GM10248 (cell line): ENCODE measurements at regions not wholly inside any gene's neighbourhood (a gene's known extent, or its start where the extent isn't known, plus 50 kb on each side); places are given as distances from the start of the nearest gene placed in this dataset.

Experiments used
- CTCF ChIA-PET: fragments of 300-600 bp; sonication (Branson Sonifier 250); formaldehyde crosslinking; extraction: SDS; loops from one replicate; lab custom pipeline; 2021; ENCODE audit warnings: antibody characterized with exemption; lab: Yijun Ruan, JAX
- POLR2A ChIA-PET: fragments of 350-650 bp; sonication (Branson Sonifier 250); formaldehyde crosslinking; extraction: SDS; loops from one replicate; lab custom pipeline; 2020; ENCODE audit warnings: antibody characterized with exemption; lab: Yijun Ruan, JAX
- DNase-seq: peaks from one replicate; pipeline ENCODE4 v3.0.0; 2012; ENCODE audit errors: extremely low spot score
- CTCF ChIP-seq: IDR thresholded peaks from 2 replicates; pipeline ENCODE4 v1.5.1; 2012; ENCODE audit warnings: mild to moderate bottlenecking, low read depth; ENCODE audit errors: extremely low read depth, missing control alignments, control extremely low read depth

GRCh38 chr15:46322753-46323152 lies 687.9 kb downstream of the SQOR start:
- ChIA-PET CTCF (interaction anchor here (2.5 to 7.9 kb wide), 2 partner anchors 9 to 12 kb away, joined by 8 to 49 read pairs; no protein-coding TSS in a partner anchor), POLR2A (no interaction called here)
- DNase-seq, result no peak
- TF ChIP-seq CTCF, result no peak

- POLR2A ChIA-PET, result no interaction called here
- TF ChIP-seq CTCF, result no peak
- CTCF ChIA-PET, result interaction anchor here (7.9 kb wide), 1 partner anchor 16 kb away, joined by 49 read pairs; no protein-coding TSS in a partner anchor
- no peak for DNase-seq
Observed at GRCh38 chr15:46326173-46326572, 691.3 kb downstream of the SQOR start.

GRCh38 chr15:46328821-46329220 lies 694.0 kb downstream of the SQOR start:
- CTCF ChIA-PET, result interaction anchor here (1.4 kb wide), 1 partner anchor 8 kb away, joined by 5 read pairs; no protein-coding TSS in a partner anchor
- DNase-seq, result no peak
- TF ChIP-seq CTCF, result no peak
- POLR2A ChIA-PET, result no interaction called here

- no peak for DNase-seq
- no peak for TF ChIP-seq CTCF
- POLR2A ChIA-PET, result no interaction called here
- CTCF ChIA-PET, result interaction anchor here (1.4 to 2.5 kb wide), 2 partner anchors 9 to 18 kb away, joined by 5 to 8 read pairs; no protein-coding TSS in a partner anchor
Observed at GRCh38 chr15:46329876-46330275, 695.0 kb downstream of the SQOR start.

- DNase-seq, result no peak
- ChIA-PET POLR2A (no interaction called here), CTCF (interaction anchor here (1.9 to 2.5 kb wide), 2 partner anchors 10 to 20 kb away, joined by 8 read pairs; no protein-coding TSS in a partner anchor)
- no peak for TF ChIP-seq CTCF
Observed at GRCh38 chr15:46331546-46331945, 696.7 kb downstream of the SQOR start.

GRCh38 chr15:46343196-46343935 lies 708.5 kb downstream of the SQOR start:
- CTCF ChIA-PET, result no interaction called here
- DNase-seq, result no peak
- TF ChIP-seq CTCF, result no peak
- POLR2A ChIA-PET, result no interaction called here
